CD4-positive, alpha-beta T cell treated with Interleukin-4 for 1 hour (primary cell): ENCODE measurements at regions not wholly inside any gene's neighbourhood (a gene's known extent, or its start where the extent isn't known, plus 50 kb on each side); places are given as distances from the start of the nearest gene placed in this dataset.
"Not testable (repeated sequence)": the region's sequence is repeated elsewhere in the genome, so short reads cannot be mapped to it uniquely, and the experiment has no call there.

Experiments used
- DNase-seq, 2 donors: peaks; one replicate each; pipeline ENCODE4 v3.0.0-alpha.2; 2020 to 2022

DNA sequence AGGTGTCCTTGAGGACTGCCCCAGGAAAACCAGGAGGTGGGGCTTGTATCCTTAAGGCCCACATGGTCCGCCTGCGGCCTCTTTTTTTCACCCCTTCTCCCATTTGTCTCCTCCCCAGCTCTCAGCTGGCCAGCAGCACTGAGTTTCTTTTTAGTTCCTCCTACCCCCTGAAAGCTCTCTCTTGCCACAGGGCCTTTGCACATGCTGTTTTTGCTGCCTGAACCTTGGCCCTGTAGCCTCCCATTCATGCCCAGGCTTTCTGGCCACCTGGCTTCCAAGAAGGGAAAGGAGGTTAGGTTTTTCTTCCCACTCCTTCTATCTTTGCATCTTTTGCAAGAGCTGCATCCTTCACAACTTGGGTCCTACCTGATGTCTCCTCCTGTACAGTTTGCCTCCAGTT, 358.1 kb downstream of the VRK1 start:
- DNase-seq, result no peak

DNA sequence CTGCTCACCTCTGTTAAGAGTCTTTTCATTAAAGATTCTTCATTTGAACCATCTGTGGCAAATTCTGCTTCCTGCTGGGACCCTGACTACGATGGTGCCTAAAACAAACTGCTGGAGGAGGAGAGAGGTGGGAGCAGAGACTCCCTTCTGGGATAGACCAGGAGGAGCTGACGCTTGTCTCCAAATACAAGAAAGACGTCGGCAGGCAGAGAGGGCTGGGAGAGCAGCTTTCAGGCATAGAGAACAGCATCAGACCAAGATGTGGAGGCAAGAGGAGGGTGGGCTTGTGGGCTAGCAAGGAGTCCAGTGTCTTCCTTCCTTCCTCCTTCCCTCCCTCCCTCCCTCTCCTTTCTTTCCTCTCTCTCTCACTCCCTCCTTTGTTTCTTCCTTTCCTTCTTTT, 358.6 kb downstream of the VRK1 start:
- DNase-seq, result no peak

DNA sequence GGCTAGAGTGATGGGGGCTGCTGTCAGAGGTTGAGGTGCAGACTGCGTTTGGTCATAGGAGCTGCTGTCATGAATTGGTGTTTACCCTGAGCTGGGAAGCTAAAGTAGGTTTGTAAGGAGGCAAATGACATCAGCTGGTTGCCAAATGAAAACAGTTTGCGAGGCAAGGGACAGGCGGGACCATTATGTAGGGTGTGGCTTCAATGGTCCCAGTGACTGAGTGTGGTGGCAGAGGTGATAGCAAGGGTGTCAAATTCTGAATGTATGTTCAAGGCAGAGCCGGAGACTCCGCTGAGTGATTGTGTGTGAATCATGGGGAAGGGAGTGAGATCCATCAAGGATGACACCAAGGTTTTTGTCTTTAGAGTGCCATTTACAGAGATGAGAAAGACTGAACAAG, 359.5 kb downstream of the VRK1 start:
- DNase-seq, result no peak

DNA sequence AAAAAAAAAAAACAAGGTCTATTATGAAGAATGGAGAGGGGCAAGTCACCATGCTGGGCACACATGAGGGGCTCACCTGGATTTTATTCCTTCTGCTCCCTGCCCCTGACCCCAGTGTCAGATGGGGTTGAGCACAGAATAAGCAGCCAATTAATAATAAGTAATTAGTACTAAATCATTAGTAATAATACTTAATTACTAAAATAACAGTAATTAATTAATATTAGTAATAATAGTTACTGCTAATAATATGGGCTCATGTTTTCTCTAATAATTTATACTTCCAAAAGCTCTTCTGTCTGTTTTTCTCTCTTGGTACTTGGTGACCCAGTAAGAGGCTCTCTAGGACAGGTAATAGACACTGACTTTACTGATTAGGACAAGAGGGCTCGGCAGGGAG, 360.9 kb downstream of the VRK1 start:
- DNase-seq, result no peak

DNA sequence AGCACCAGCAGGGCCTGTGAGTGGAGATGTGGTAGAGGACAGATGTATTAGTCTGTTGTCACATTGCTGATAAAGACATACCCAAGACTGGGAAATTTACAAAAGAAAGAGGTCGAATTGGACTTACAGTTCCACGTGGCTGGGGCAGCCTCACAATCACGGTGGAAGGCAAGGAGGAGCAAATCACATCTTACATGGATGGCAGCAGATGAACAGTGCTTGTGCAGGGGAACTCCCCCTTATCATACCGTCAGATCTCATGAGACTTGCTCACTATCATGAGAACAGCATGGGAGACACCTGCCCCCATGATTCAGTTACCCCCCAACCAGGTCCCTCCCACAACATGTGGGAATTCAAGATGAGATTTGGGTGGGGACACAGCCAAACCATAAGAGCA, 361.9 kb downstream of the VRK1 start:
- DNase-seq, result no peak

DNA sequence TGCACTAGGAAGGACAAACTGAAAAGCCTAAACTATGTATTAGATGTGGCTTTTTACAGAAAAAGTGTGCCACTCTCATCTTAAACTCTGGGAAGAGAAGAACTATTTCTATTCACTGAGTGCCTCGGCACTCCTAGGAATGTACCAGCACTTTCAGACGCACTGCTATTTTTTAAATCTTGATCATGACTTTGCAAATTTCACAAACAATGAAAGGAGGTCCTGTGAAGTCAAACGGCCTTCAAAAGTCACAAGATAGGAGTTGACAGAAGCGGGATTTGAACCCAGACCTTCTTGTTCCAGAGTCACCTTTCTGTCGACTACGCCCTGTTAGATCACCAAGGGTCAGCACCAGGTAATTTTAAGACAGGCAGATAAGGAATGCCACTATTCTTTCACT, 365.4 kb downstream of the VRK1 start:
- no peak for DNase-seq

DNA sequence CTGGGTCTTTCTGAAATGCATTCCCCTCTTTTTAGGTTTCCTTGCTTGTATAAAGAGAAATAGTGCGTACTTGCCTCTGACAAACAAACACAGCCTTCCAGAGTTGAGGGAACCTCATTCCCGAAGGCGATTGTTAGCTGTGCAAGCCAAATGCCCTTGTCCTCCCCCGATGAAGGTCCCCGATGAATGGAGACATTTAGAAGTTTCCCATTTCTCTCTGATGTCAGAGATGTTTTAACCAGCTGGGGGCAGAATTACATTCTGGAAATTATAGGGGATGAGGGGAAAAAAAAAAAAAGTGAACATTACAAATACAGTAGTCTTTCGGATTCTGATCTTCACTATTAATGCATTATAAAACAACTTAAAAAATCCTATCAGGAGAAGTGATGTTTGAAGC, 366.8 kb downstream of the VRK1 start:
- no peak for DNase-seq

DNA sequence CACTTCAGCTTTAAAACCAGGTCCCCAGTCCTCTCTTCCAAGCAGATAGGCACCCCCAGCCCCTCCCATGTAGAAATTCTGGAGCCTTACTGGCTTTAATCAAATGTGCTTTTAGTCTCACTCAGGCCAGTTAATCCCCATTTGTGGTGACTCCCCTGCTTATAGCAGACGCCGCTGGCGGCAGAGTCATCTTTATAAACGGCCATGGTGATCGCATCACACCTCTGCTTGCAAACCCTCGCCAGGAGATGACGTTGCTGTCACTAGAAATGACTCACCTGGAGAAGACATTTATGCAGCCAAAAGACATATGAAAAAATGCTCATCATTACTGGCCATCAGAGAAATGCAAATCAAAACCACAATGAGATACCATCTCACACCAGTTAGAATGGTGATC, 369.3 kb downstream of the VRK1 start:
- DNase-seq, result no peak

DNA sequence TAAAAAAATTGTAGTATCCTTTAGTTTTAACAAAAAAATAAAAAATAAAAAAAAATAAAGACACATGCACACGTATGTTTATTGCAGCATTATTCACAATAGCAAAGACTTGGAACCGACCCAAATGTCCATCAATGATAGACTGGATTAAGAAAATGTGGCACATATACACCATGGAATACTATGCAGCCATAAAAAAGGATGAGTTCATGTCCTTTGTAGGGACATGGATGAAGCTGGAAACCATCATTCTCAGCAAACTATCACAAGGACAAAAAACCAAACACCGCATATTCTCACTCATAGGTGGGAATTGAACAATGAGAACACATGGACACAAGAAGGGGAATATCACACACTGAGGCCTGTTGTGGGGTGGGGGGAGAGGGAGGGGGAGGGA, 370.4 kb downstream of the VRK1 start:
- DNase-seq, result not testable (repeated sequence)

DNA sequence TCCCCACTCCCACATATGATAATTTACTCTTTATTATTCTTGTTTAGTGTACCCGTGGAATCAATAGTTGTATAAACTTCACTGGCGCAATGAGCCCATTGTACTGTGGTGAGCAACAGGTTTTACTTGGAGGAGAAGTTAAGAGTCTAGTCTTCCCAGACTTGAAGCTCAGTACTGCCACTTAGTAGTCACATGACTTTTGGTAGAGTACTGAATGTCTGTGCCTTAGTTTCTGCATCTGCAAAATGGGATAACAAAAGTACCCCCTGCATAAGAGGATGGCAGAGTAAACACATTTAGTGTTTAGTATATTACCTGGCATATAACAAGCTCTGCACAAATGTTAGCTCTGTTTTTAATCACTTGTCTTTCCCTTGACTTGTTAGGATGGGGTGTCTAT, 375.5 kb downstream of the VRK1 start:
- no peak for DNase-seq

DNA sequence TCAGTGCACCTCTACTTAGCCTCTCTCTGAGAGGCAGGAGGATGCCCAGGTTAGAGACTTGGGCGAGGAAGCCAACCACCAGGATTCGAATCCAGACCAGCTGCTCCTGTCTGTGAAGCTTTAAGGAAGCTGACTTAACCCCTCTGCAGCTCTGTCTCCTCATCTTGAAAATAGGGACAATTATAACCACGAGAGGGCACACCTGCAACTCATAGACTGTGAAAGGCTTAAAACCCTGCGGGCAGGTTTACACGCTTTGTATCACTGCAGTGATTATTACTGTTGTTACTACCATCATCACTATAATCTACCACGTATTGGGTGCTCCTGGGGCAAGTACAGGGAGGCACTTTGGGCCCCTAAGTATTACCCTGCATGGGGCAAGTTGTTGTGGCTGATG, 379.8 kb downstream of the VRK1 start:
- DNase-seq, result peak; percentile 21 to 66

DNA sequence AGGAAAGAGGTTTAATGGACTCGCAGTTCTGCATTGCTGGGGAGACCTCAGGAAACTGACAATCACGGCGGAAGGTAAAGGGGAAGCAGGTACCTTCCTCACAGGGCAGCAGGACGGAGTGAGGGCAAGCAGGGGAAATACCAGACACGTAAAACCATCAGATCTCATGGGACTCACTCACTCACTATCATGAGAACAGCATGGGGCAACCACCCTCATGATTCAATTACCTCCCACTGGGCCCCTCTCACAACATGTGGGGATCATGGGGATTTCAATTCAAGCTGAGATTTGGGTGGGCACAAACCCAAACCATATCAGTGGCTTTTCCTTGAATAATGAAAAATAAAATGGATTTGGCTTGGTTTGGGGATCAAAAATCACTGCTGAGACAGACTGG, 380.5 kb downstream of the VRK1 start:
- peak in 1 of 2 donors; percentile 29 for DNase-seq

DNA sequence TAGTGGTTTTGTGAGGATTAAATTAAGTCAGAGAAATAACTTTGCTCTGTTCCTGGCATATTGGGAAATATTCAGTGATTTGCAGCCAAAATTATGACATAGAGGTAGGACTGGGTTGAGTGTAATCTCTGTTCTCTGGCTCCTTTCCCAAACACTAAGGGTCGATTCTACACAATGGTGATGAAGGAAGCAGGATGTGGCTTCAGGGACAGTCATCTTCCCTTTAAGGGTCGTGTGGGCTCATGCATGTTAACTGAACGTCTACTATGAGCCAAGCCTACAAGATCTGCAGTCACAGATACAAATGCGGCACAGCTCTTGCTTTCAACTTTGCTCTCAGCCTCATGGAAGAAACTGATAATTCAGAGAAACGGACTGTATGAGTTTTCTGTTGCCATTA, 381.6 kb downstream of the VRK1 start:
- DNase-seq, result no peak

DNA sequence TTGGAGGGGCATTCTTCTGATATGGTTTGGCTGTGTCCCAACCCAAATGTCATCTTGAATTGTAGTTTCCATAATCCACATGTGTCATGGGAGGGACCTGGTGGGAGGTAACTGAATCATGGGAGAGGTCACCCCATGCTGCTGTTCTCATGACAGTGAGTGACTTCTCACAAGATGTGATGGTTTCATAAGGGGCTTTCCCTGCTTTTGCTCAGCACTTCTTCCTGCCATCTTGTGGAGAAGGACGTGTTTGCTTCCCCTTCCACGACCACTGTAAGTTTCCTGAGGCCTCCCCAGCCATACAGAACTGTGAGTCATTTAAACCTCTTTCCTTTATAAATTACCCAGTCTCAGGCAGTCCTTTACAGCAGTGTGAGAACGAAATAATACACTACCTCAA, 382.4 kb downstream of the VRK1 start:
- no peak for DNase-seq

DNA sequence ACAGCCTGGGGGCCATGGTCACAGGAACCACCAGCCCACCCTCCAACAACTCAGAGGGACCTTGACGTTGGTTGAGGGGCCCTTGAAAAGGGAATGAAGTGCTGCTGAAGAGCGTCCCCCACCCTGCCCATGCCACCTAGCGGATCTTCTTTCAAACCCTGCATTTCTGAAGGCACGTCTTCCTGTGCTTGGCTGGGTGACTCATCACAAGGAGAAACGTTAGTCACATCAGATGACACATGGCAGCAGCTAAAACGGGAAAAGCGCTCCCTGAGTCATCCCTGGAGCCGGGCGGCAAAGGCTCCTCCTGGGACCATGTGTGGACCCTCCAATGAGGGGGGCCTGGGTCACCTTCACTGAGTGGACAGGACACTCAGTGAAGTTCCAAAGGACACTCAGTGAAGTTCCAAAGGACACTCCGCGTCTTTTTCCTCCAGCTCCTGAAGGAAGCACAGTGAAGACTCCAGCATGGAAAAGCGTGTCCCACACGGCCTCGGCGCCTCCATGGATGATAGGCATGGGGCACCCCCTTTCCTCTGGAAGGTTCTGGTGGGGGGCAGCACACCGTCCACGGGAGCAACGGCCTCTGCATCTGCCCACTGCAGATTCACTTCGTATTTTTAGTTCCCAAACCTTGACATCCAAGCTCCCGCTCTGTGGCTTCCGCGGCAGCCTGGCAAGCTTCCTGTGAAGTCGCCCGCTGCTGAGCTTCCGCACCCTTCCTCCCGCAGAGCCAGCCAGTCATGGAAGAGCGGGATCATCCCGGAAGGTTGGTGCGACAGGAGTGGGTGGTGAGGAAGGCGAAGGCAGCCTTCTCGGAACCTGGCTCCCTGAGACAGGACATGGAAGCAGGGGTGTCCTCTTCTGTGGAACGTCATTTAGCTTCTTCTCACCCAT, 383.4 kb downstream of the VRK1 start:
- no peak for DNase-seq

DNA sequence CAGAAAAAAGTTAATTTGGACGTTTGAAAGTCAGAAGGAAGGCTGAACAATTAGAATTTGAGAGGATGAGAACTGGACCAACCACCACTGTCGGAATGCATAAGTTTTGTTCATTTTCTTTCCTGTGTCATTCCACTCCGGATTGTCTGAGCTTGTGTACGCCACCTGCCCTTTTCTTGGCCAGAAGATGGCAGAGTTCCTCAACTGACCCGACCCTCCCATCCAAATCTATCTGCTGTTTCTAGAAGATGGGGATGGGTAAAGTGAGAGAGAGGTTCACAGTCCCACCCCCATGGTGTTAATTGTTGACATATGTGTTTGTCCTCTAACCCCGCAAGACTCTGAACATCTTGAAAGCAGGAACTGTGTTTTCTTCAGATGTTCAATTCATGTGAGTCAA, 388.0 kb downstream of the VRK1 start:
- DNase-seq, result peak; percentile 17 to 42

DNA sequence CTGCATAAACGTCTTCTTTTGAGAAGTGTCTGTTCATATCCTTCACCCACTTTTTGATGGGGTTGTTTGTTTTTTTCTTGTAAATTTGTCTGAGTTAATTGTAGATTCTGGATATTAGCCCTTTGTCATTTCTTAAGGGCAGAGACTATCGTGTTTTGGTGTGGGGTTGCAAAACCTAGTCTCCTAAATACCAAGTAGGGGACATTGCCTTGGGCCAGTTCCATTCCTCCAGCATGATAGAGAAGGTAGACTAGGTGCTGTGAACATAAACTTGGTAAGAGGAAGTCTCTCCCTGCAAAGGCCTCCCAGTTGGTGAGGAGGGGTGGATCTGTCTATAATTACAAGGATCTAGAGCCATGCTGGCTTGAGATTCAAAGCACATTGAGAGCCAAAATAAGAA, 390.7 kb downstream of the VRK1 start:
- no peak for DNase-seq

DNA sequence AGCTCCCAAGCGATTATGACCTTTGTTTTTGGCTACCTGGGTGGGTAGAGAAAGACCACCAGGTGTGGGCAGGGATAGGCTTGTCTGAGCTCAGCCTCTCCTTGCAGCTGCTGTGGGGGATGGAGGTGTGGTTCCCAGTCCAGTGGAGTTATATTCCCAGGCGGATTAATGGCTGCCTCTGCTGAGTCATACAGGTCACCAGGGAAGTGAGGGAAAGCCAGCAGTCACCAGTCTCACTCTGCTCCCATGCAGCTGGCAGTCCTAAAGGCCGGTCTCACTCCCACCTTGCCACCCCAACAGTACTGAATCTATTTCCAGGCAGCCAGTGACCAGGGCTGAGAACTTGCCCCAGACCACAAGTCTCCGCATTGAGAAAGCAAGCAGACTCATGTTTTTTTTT, 399.2 kb downstream of the VRK1 start:
- no peak for DNase-seq

DNA sequence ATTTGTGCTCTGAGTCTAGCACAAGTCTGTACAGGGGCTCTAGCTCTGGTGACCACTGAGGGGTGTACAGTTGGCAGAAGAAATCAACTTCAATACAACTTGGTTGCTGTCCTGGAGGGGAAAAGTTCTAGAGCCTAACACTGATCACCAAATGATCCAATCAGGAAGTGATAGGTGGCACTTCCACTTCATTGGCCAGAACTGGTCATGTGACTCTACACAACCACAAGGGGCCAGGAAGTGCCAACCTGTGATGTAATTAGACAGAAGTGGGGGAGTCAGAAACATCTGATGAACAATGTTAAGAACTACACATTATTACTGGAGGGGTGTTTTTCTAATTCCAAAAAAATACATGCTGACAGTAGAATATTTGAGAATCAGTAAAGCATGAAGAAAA, 401.6 kb downstream of the VRK1 start:
- DNase-seq, result peak in 1 of 2 donors; percentile 8

DNA sequence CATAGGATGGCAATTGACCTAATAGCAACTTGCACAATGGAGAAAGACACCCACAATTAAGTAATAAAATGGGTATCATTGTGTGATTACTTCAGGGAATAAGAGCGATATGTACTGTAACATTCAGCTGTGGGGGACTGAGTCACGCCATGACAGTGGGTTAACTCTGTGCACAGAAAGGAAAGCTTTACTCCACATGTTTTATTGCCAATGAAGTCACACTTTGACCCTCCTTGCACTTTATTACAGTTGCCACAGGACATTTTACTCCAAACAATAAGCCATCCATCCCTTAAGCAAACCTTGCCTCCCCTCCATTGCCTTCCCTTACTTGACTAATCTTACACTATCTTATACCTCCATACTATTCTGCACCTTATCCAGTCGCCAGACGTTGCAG, 403.1 kb downstream of the VRK1 start:
- no peak for DNase-seq

DNA sequence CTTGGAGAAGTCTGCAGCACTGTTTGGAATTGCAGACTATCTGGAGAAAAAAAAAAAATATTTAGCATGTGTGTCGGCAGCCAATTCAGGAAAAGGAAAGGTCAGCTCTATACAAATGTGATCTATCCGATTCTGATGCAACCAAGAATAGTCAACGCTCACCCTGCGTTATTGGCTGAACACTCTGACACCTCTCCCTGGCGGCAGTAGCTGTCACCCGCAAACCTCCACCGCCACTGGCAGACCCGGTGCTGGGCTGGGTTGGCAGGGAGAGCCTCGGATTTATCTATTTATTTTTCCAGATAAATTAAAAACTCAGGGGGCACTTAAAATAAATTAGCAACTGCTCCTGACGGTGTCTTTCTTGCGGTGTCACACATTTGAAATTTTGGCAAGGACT, 409.7 kb downstream of the VRK1 start:
- no peak for DNase-seq

DNA sequence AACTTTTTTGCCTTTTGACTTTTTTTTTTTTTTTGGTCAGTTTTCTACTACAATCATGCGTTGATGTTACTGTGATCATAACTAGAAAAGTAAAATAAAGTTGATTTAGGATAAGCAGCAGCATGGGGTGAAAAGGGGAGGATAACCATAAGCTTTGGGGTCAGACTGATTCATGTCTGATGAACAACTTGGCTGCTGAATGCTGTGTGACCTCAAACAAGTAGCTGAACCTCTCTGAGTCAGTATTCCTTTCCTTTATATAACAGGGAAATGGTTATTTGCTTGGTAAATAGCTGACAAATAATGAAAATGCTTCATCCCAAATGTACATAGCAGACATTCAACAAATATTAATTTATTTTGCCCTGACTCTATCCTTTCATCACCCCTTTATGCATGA, 413.0 kb downstream of the VRK1 start:
- DNase-seq, result no peak

DNA sequence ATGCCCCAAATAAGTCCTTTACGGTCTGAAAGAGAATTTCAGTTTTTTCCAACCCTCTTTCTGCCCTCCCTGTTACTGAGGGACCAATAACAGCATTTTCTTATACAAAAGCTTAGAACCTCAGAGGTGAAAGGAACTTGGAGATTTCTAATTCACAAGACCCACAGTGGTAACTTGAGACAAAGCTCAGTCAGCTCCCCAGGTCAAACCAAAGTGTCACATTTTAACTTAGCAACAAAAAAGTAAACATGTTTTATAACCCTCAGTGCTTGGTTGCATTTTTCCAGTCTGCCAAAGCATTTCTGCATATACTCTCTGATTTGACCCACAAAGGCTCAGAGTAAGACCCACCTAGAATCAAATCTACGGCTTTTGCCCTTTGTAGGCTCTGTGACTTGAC, 415.2 kb downstream of the VRK1 start:
- no peak for DNase-seq

DNA sequence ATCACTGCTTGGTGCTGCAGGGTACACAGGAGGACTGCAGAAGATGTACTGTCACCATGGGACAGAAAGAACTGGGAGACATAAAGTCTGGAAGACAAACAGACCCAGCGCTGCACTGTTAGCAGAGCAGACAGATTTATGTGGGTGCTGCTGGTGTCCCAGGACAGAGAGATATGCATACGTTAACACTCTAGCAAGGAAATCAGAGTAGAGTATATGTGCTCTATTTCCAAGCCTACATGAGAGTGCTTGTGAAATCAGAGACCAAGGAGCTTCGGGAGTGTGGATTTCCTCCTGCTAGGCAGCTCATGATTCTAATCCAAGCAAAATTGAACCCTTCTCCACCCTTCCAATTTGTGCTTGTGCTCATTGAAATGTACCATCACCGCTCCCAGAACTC, 416.5 kb downstream of the VRK1 start:
- no peak for DNase-seq

DNA sequence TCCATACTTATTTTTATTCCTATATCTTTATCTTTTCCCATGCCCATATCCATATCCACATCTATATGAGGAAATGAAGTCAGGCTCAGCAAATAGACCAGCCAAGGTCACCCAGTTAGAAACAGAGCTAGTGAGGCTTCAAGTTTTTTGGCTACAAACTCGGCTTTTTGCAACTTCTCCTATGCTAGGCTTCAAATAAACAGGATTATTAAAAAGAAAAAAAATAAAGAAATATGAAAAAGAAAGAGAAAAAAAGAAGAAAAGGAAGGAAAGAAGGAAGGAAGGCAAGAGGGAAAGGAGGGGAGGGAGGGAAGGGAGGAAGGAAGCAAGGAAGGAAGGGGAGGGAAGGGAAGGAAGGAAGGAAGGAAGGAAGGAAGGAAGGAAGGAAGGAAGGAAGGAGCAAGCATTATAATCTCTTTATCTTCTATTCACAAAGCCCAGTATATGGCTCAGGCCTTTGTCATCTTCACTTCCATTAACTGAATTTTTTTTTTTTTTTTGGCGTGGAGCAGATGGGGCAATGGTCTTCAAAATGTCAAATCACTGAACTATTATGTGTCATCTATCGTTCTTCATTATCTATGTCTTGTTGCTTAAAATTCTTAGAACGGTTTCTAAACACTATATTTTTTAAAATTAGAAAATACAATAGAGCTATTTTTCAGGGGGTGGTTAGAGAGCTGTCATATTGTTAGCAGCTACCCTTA, 418.2 kb downstream of the VRK1 start:
- no peak for DNase-seq
